ENCODE measurements at regions not wholly inside any gene's neighbourhood (a gene's known extent, or its start where the extent isn't known, plus 50 kb on each side); places are given as distances from the start of the nearest gene placed in this dataset.

DNA sequence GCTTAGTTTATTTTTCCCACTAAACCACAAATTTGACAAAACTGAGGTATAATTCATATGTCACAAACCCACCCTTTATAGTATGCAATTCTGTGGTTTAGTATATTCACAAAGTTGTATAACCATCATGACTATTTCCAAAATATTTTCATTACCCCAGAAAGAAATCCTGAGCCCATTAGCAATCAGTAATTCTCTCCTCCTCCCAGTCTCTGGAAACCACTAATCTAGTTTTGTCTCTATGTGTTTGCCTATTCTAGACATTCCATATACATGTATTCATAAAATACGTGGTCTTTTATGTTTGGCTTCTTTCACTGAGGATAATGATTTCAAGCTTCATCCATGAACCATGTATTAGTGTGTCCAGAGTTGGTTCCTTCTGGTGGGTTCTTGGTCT lies 267.6 kb downstream of the AEBP2 start:
- TF ChIP-seq TAF1 (IDR thresholded peaks at IDR 0.05; ENCODE audit: low read depth, low read length) (no peak), POLR2A (IDR thresholded peaks at IDR 0.05; ENCODE audit: low read depth, low read length) (no peak), POLR2AphosphoS5 (IDR thresholded peaks at IDR 0.05; ENCODE audit: low read depth, low read length) (no peak), POU2F2 (IDR thresholded peaks at IDR 0.05; ENCODE audit: low read depth, low read length) (no peak), PAX5 (IDR thresholded peaks at IDR 0.05; ENCODE audit: insufficient read depth, low read length, severe bottlenecking) (no peak)

Measured in GM12891 (cell line).